ENCODE measurements at regions not wholly inside any gene's neighbourhood (a gene's known extent, or its start where the extent isn't known, plus 50 kb on each side); places are given as distances from the start of the nearest gene placed in this dataset.

- TF ChIP-seq POLR2A (IDR thresholded peaks at IDR 0.05) (no peak), CTCF (IDR thresholded peaks at IDR 0.05) (no peak)
Observed at GRCh38 chr14:35929186-35929585, 103.0 kb downstream of the BRMS1L start.

All from right lobe of liver (tissue), 4 donors.